GM21723 (cell line): ENCODE measurements at regions not wholly inside any gene's neighbourhood (a gene's known extent, or its start where the extent isn't known, plus 50 kb on each side); places are given as distances from the start of the nearest gene placed in this dataset.
"Not testable (repeated sequence)": the region's sequence is repeated elsewhere in the genome, so short reads cannot be mapped to it uniquely, and the experiment has no call there.

Source experiments
- ATAC-seq: cut with Tn5 transposase; IDR thresholded peaks from one replicate; pipeline ENCODE4 v1.9.1; 2021; ENCODE audit warnings: mild to moderate bottlenecking, moderate library complexity; ENCODE audit not compliant: unreplicated experiment

- no peak for ATAC-seq
These were observed 235.9 kb upstream of the GIMD1 start for GRCh38 chr4:106604319-106605051.

- no peak for ATAC-seq
These were observed 234.9 kb upstream of the GIMD1 start for GRCh38 chr4:106603471-106603870.

- ATAC-seq = no peak
These were observed 234.1 kb upstream of the GIMD1 start for GRCh38 chr4:106602711-106603110.

- no peak for ATAC-seq
These were observed 232.9 kb upstream of the GIMD1 start for GRCh38 chr4:106601519-106601918.

GRCh38 chr4:106595906-106596305 lies 227.3 kb upstream of the GIMD1 start:
- ATAC-seq = no peak

- no peak for ATAC-seq
These were observed 225.8 kb upstream of the GIMD1 start for GRCh38 chr4:106594291-106594952.

- ATAC-seq = no peak
These were observed 220.3 kb upstream of the GIMD1 start for GRCh38 chr4:106588891-106589290.

- ATAC-seq = no peak
These were observed 219.0 kb upstream of the GIMD1 start for GRCh38 chr4:106587558-106587957.

- no peak for ATAC-seq
These were observed 217.4 kb upstream of the GIMD1 start for GRCh38 chr4:106585915-106586349.

- no peak for ATAC-seq
These were observed 215.9 kb upstream of the GIMD1 start for GRCh38 chr4:106584337-106584989.

- no peak for ATAC-seq
These were observed 215.0 kb upstream of the GIMD1 start for GRCh38 chr4:106583567-106583966.

GRCh38 chr4:106583108-106583507 lies 214.5 kb upstream of the GIMD1 start:
- no peak for ATAC-seq

GRCh38 chr4:106582103-106582502 lies 213.5 kb upstream of the GIMD1 start:
- ATAC-seq = no peak

GRCh38 chr4:106579236-106579635 lies 210.7 kb upstream of the GIMD1 start:
- no peak for ATAC-seq

GRCh38 chr4:106569146-106570031 lies 200.8 kb upstream of the GIMD1 start:
- ATAC-seq = no peak

- no peak for ATAC-seq
These were observed 197.1 kb upstream of the GIMD1 start for GRCh38 chr4:106565727-106566126.

GRCh38 chr4:106563637-106564036 lies 195.1 kb upstream of the GIMD1 start:
- ATAC-seq = not testable (repeated sequence)

GRCh38 chr4:106551724-106552123 lies 183.1 kb upstream of the GIMD1 start:
- ATAC-seq = no peak

- no peak for ATAC-seq
These were observed 180.0 kb upstream of the GIMD1 start for GRCh38 chr4:106548446-106549044.

GRCh38 chr4:106546370-106546769 lies 177.8 kb upstream of the GIMD1 start:
- no peak for ATAC-seq

GRCh38 chr4:106542609-106543008 lies 174.0 kb upstream of the GIMD1 start:
- ATAC-seq = not testable (repeated sequence)
